KMS-11 (cell line): ENCODE measurements at regions not wholly inside any gene's neighbourhood (a gene's known extent, or its start where the extent isn't known, plus 50 kb on each side); places are given as distances from the start of the nearest gene placed in this dataset.

Experiments used
- H2AFZ ChIP-seq: fragments of 200-600 bp; sonication (generic); 2 replicates; pipeline ENCODE4 v1.6.1; 2016; ENCODE audit warnings: antibody characterized with exemption, mixed run types, low read depth
- H3K27ac ChIP-seq: fragments of 200-600 bp; sonication (generic); 2 replicates; pipeline ENCODE4 v1.6.1; 2016; ENCODE audit warnings: mild to moderate bottlenecking, mixed run types
- H3K27me3 ChIP-seq: fragments of 200-600 bp; sonication (generic); 2 replicates; pipeline ENCODE4 v1.6.1; 2017; ENCODE audit warnings: mild to moderate bottlenecking, low read depth, mixed run types, moderate library complexity; ENCODE audit not compliant: insufficient read depth
- H3K36me3 ChIP-seq: fragments of 200-600 bp; sonication (generic); 2 replicates; pipeline ENCODE4 v1.6.1; 2017; ENCODE audit warnings: mild to moderate bottlenecking, mixed run types; ENCODE audit not compliant: insufficient read depth
- H3K4me1 ChIP-seq: fragments of 200-600 bp; sonication (generic); 2 replicates; pipeline ENCODE4 v1.6.1; 2016; ENCODE audit warnings: mild to moderate bottlenecking, low read depth, mixed run types; ENCODE audit not compliant: poor library complexity, severe bottlenecking
- H3K4me2 ChIP-seq: fragments of 200-600 bp; sonication (generic); 2 replicates; pipeline ENCODE4 v1.7.0; 2016; ENCODE audit warnings: mild to moderate bottlenecking, mixed run types
- H3K4me3 ChIP-seq: fragments of 200-600 bp; sonication (generic); IDR thresholded peaks from 2 replicates; pipeline ENCODE4 v1.6.1; 2017; ENCODE audit warnings: low read depth, low read length, mixed read lengths; ENCODE audit not compliant: insufficient read depth
- H3K79me2 ChIP-seq: fragments of 200-600 bp; sonication (generic); 2 replicates; pipeline ENCODE4 v1.6.1; 2016; ENCODE audit warnings: low read depth, mixed run types; ENCODE audit not compliant: insufficient read depth
- H3K9ac ChIP-seq: fragments of 200-600 bp; sonication (generic); 2 replicates; pipeline ENCODE4 v1.6.1; 2016; ENCODE audit warnings: mild to moderate bottlenecking, mixed run types
- H4K20me1 ChIP-seq: fragments of 200-600 bp; sonication (generic); 2 replicates; pipeline ENCODE4 v1.6.1; 2016; ENCODE audit warnings: mild to moderate bottlenecking, mixed run types; ENCODE audit not compliant: insufficient read depth
- CTCF ChIP-seq: fragments of 200-600 bp; sonication (generic); conservative IDR thresholded peaks from 2 replicates; pipeline ENCODE4 v1.6.1; 2017; ENCODE audit warnings: low read depth, mild to moderate bottlenecking, antibody characterized with exemption, low read length, moderate library complexity, mixed read lengths

DNA sequence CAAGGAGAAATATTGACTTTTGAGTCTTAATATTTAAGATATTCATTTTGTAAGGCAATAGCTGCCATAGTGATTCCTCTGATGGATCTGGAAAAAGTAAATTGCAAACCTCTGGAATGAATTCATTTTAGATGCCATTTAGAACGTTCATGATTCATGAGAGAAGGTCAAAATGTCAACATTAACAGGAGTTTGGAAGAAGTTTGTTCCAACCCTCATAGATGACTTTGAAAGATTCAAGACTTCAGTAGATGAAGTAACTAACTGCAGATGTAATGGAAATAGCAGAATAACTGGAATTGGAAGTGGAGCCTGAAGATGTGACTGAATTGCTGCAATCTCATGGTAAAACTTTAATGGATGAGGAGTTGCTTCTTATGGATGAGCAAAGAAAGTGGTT, 100.9 kb upstream of the CCN2 start:
- Histone ChIP-seq H3K79me2 (no peaks in the 10 kb centered on the region), H3K4me2 (no peak overlapping the region), H2AFZ (no peak overlapping the region), H4K20me1 (no peaks in the 10 kb centered on the region), H3K9ac (no peak overlapping the region), H3K4me3 (no peak overlapping the region), H3K27me3 (no peaks in the 10 kb centered on the region), H3K27ac (no peak overlapping the region), H3K4me1 (no peaks in the 10 kb centered on the region), H3K36me3 (no peaks in the 10 kb centered on the region)
- TF ChIP-seq CTCF: no peak

- Histone ChIP-seq H3K9ac (no peak overlapping the region), H2AFZ (no peak overlapping the region), H3K36me3 (no peaks in the 10 kb centered on the region), H3K4me3 (no peak overlapping the region), H3K27me3 (no peaks in the 10 kb centered on the region), H4K20me1 (no peaks in the 10 kb centered on the region), H3K4me1 (no peaks in the 10 kb centered on the region), H3K79me2 (no peaks in the 10 kb centered on the region), H3K27ac (no peak overlapping the region), H3K4me2 (no peak overlapping the region)
- TF ChIP-seq CTCF: no peak
Observed at GRCh38 chr6:132045877-132046276, 94.7 kb upstream of the CCN2 start.

DNA sequence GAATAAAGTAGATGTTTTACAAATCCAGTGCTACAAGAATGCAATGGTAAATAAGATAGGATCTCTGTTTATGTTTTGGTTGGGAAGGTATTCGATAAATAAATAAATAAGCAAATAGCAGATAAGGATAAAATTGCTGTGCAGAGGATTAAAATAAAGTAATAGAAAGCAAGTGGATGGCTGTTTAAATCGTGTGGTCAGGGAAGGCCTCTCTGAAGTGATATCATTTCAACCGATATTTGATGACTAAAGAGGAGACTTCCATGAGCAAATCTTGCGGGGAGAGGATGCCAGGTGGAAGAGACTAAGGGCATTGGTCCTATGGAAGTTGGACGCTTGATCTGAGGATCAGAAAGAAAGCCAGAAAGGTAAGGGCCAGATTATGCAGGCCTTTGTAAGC, 92.0 kb upstream of the CCN2 start:
- Histone ChIP-seq H3K9ac (no peak overlapping the region), H4K20me1 (no peaks in the 10 kb centered on the region), H2AFZ (no peak overlapping the region), H3K4me1 (no peaks in the 10 kb centered on the region), H3K4me3 (no peak overlapping the region), H3K36me3 (no peaks in the 10 kb centered on the region), H3K27ac (no peak overlapping the region), H3K27me3 (no peaks in the 10 kb centered on the region), H3K4me2 (no peak overlapping the region), H3K79me2 (no peaks in the 10 kb centered on the region)
- no peak for TF ChIP-seq CTCF

DNA sequence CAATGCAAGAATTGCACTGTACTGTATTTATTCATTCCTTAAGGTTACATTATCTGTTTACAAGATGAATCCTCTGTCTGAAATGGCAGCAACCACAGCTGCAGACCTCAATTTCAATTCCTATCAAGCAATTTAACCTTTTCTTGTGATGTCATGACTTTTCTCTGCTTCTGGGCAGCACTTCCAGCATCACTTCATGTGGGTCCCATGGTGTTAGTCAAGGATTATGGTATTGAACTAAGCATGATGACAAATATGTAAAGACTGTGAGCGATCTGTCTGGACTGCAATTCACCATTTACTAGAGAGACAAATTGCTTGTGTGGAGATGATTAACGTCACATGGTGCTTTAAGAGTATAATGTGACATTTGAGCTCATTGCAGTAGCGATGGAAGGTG, 90.5 kb upstream of the CCN2 start:
- Histone ChIP-seq H3K4me3 (no peak overlapping the region), H3K9ac (no peak overlapping the region), H4K20me1 (no peaks in the 10 kb centered on the region), H2AFZ (no peak overlapping the region), H3K27me3 (no peaks in the 10 kb centered on the region), H3K27ac (no peak overlapping the region), H3K4me1 (no peaks in the 10 kb centered on the region), H3K79me2 (no peaks in the 10 kb centered on the region), H3K4me2 (no peak overlapping the region), H3K36me3 (no peaks in the 10 kb centered on the region)
- TF ChIP-seq CTCF: no peak

DNA sequence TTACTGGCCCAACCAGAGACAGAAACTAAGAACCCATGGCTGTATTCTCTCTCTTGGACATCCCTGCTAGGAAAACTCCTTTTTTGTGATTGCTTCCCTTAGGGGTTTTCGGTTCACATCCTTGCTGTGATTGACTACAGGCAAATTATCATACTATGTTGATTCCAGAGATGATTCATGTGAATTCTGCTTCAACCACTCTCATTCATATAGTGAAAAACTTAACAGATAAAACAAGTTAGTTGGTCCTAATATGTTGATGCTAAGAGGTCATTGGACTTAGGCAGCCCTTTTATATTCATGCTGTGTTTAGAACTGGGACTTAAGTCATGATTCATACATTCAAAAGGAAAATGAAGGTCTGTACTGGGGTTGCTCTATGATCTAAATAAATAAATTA, 76.9 kb upstream of the CCN2 start:
- H3K79me2 ChIP-seq: no peaks in the 10 kb centered on the region
- no peaks in the 10 kb centered on the region for H3K27me3 ChIP-seq
- H3K36me3 ChIP-seq: no peaks in the 10 kb centered on the region
- H4K20me1 ChIP-seq: no peaks in the 10 kb centered on the region
- no peak overlapping the region for H3K4me3 ChIP-seq
- no peak overlapping the region for H3K4me2 ChIP-seq
- H3K27ac ChIP-seq: no peak overlapping the region
- no peaks in the 10 kb centered on the region for H3K4me1 ChIP-seq
- no peak overlapping the region for H3K9ac ChIP-seq
- TF ChIP-seq CTCF: no peak
- H2AFZ ChIP-seq: no peak overlapping the region
